H4 (cell line): ENCODE measurements at regions not wholly inside any gene's neighbourhood (a gene's known extent, or its start where the extent isn't known, plus 50 kb on each side); places are given as distances from the start of the nearest gene placed in this dataset.
"Not testable (repeated sequence)": the region's sequence is repeated elsewhere in the genome, so short reads cannot be mapped to it uniquely, and the experiment has no call there.

ENCODE experiments used
- DNase-seq: peaks from one replicate; pipeline ENCODE4 v3.0.0-alpha.2; 2015; ENCODE audit warnings: low spot score

GRCh38 chr4:159828687-159829086 lies 725.8 kb downstream of the RAPGEF2 start:
- DNase-seq = no peak

GRCh38 chr4:159829184-159829583 lies 726.3 kb downstream of the RAPGEF2 start:
- DNase-seq = no peak

GRCh38 chr4:159837071-159837470 lies 734.2 kb downstream of the RAPGEF2 start:
- no peak for DNase-seq

GRCh38 chr4:159855731-159856130 lies 752.9 kb downstream of the RAPGEF2 start:
- no peak for DNase-seq

- no peak for DNase-seq
Measured at GRCh38 chr4:159856451-159856850, 753.6 kb downstream of the RAPGEF2 start.

GRCh38 chr4:159859656-159860148 lies 756.8 kb downstream of the RAPGEF2 start:
- DNase-seq = no peak

- no peak for DNase-seq
Measured at GRCh38 chr4:159860945-159861344, 758.1 kb downstream of the RAPGEF2 start.

GRCh38 chr4:159864337-159864736 lies 761.5 kb downstream of the RAPGEF2 start:
- no peak for DNase-seq

GRCh38 chr4:159867673-159868072 lies 764.8 kb downstream of the RAPGEF2 start:
- DNase-seq = no peak

- not testable (repeated sequence) for DNase-seq
Measured at GRCh38 chr4:159868936-159869335, 766.1 kb downstream of the RAPGEF2 start.

GRCh38 chr4:159871141-159871540 lies 768.3 kb downstream of the RAPGEF2 start:
- no peak for DNase-seq

GRCh38 chr4:159881158-159881557 lies 778.3 kb downstream of the RAPGEF2 start:
- DNase-seq = no peak

GRCh38 chr4:159884989-159885388 lies 782.1 kb downstream of the RAPGEF2 start:
- DNase-seq = no peak

- DNase-seq = no peak
Measured at GRCh38 chr4:159899596-159899995, 796.7 kb downstream of the RAPGEF2 start.

- no peak for DNase-seq
Measured at GRCh38 chr4:159900562-159900961, 797.7 kb downstream of the RAPGEF2 start.

GRCh38 chr4:159902648-159903047 lies 799.8 kb downstream of the RAPGEF2 start:
- DNase-seq = no peak

GRCh38 chr4:159904906-159905305 lies 802.0 kb downstream of the RAPGEF2 start:
- no peak for DNase-seq

GRCh38 chr4:159906051-159906450 lies 803.2 kb downstream of the RAPGEF2 start:
- DNase-seq = no peak

- no peak for DNase-seq
Measured at GRCh38 chr4:159906517-159906916, 803.6 kb downstream of the RAPGEF2 start.

GRCh38 chr4:159910721-159911120 lies 807.8 kb downstream of the RAPGEF2 start:
- no peak for DNase-seq

GRCh38 chr4:159922119-159922518 lies 819.2 kb downstream of the RAPGEF2 start:
- no peak for DNase-seq

GRCh38 chr4:159925770-159926169 lies 822.9 kb downstream of the RAPGEF2 start:
- DNase-seq = no peak

- peak; percentile 8 for DNase-seq
Measured at GRCh38 chr4:159926871-159927270, 824.0 kb downstream of the RAPGEF2 start.

GRCh38 chr4:159927781-159928180 lies 824.9 kb downstream of the RAPGEF2 start:
- DNase-seq = no peak

- not testable (repeated sequence) for DNase-seq
Measured at GRCh38 chr4:159934602-159935001, 831.7 kb downstream of the RAPGEF2 start.
